GM19452 (cell line): ENCODE measurements at regions not wholly inside any gene's neighbourhood (a gene's known extent, or its start where the extent isn't known, plus 50 kb on each side); places are given as distances from the start of the nearest gene placed in this dataset.

Experiments
- ATAC-seq: cut with Tn5 transposase; IDR thresholded peaks from one replicate; pipeline ENCODE4 v1.9.1; 2021; ENCODE audit not compliant: unreplicated experiment

GRCh38 chr7:50209461-50210135 lies 94.9 kb upstream of the IKZF1 start:
- no peak for ATAC-seq

- no peak for ATAC-seq
Observed at GRCh38 chr7:50208378-50208982, 96.0 kb upstream of the IKZF1 start.

GRCh38 chr7:50207686-50208255 lies 96.7 kb upstream of the IKZF1 start:
- no peak for ATAC-seq

- ATAC-seq = no peak
Observed at GRCh38 chr7:50207251-50207564, 97.3 kb upstream of the IKZF1 start.

- ATAC-seq = no peak
Observed at GRCh38 chr7:50206453-50207250, 97.9 kb upstream of the IKZF1 start.

- no peak for ATAC-seq
Observed at GRCh38 chr7:50205011-50205410, 99.5 kb upstream of the IKZF1 start.

GRCh38 chr7:50204581-50204980 lies 99.9 kb upstream of the IKZF1 start:
- ATAC-seq = no peak

GRCh38 chr7:50203521-50203920 lies 101.0 kb upstream of the IKZF1 start:
- no peak for ATAC-seq

GRCh38 chr7:50202052-50202555 lies 102.4 kb upstream of the IKZF1 start:
- ATAC-seq = no peak

GRCh38 chr7:50199824-50200223 lies 104.7 kb upstream of the IKZF1 start:
- ATAC-seq = no peak

GRCh38 chr7:50197549-50197948 lies 104.5 kb upstream of the ZPBP start:
- peak; percentile 84 for ATAC-seq

- no peak for ATAC-seq
Observed at GRCh38 chr7:50196719-50197118, 103.7 kb upstream of the ZPBP start.

- ATAC-seq = no peak
Observed at GRCh38 chr7:50190776-50191175, 97.7 kb upstream of the ZPBP start.

- ATAC-seq = no peak
Observed at GRCh38 chr7:50189371-50189770, 96.3 kb upstream of the ZPBP start.

- no peak for ATAC-seq
Observed at GRCh38 chr7:50185951-50186682, 93.1 kb upstream of the ZPBP start.

- ATAC-seq = no peak
Observed at GRCh38 chr7:50185208-50185607, 92.2 kb upstream of the ZPBP start.

- ATAC-seq = no peak
Observed at GRCh38 chr7:50184271-50184990, 91.4 kb upstream of the ZPBP start.

GRCh38 chr7:50182759-50183158 lies 89.7 kb upstream of the ZPBP start:
- no peak for ATAC-seq

GRCh38 chr7:50181081-50181480 lies 88.0 kb upstream of the ZPBP start:
- ATAC-seq = no peak

GRCh38 chr7:50178166-50178565 lies 85.1 kb upstream of the ZPBP start:
- ATAC-seq = no peak
